ENCODE measurements at regions not wholly inside any gene's neighbourhood (a gene's known extent, or its start where the extent isn't known, plus 50 kb on each side); places are given as distances from the start of the nearest gene placed in this dataset.

DNA sequence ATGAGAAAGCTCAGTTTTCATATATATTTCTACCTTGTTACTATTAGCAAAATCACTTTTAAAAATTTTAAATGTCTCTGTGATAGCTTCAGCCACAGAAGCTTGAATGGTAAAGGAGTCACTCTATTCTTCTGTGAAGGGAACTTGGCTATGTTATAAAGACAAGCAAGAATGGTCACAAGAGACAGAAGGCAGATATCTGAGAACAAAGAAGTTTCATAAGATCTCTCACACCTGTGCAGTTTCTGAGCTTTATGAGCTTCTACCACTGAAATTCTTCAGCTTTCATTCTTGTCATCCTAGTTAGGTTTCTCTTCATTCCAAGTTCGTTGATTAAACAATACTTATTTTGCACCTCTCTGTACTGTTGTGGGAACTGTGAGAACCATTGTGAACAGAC, 853.4 kb downstream of the IGSF11 start:
- Histone ChIP-seq H3K27me3 (replicated peaks in 1 of 7) (no peaks in the 10 kb centered on the region), H3K9me3 (peaks cover 0 to 10% (median 0%) of the 10 kb centered on the region in 8 donors), H3K27ac (no peak overlapping the region), H3K36me3 (no peaks in the 10 kb centered on the region), H3K4me1 (no peaks in the 10 kb centered on the region), H3K4me3 (no peak overlapping the region)
- intact Hi-C loops (cut with DNase I; ENCODE audit: low total_unique reads): no loop called here
- WGBS, 5 donors: 36 to 55% (median 46%) methylated on average over 1 of the region's 1 CpG
- no peak for DNase-seq
- TF ChIP-seq POLR2AphosphoS5 (IDR thresholded peaks at IDR 0.05) (no peak), POLR2A (IDR thresholded peaks at IDR 0.05) (no peak)
- TF ChIP-seq, protein P1, sequence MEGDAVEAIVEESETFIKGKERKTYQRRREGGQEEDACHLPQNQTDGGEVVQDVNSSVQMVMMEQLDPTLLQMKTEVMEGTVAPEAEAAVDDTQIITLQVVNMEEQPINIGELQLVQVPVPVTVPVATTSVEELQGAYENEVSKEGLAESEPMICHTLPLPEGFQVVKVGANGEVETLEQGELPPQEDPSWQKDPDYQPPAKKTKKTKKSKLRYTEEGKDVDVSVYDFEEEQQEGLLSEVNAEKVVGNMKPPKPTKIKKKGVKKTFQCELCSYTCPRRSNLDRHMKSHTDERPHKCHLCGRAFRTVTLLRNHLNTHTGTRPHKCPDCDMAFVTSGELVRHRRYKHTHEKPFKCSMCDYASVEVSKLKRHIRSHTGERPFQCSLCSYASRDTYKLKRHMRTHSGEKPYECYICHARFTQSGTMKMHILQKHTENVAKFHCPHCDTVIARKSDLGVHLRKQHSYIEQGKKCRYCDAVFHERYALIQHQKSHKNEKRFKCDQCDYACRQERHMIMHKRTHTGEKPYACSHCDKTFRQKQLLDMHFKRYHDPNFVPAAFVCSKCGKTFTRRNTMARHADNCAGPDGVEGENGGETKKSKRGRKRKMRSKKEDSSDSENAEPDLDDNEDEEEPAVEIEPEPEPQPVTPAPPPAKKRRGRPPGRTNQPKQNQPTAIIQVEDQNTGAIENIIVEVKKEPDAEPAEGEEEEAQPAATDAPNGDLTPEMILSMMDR (IDR thresholded peaks at IDR 0.05 in 8 of 11, conservative IDR thresholded peaks at IDR 0.05 in 3 of 11): no peak

DNA sequence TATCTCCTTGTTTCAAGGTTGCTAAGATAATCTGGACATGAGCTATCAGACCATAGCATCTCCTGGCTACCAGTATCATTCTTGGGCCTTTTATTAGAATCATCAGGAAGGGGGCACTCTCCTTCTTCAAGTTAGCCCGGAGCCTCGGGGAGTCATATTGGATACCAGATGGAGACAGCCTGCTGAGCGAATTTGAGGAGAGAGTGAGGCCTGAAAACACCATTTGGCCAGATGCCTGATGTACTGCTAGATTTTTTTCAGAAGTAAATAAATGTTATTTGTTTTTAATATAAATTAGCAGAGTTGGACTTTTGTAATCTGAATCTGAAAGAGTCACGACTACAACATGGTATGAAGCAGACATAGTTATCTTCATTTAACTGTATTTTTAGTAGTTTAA, 848.6 kb downstream of the IGSF11 start:
- Histone ChIP-seq H3K36me3 (no peaks in the 10 kb centered on the region), H3K27me3 (replicated peaks in 1 of 7) (no peaks in the 10 kb centered on the region), H3K27ac (no peak overlapping the region), H3K4me1 (no peaks in the 10 kb centered on the region), H3K9me3 (peaks cover 0 to 21% (median 6%) of the 10 kb centered on the region in 8 donors), H3K4me3 (no peak overlapping the region)
- DNase-seq: no peak
- 64 to 73% (median 68%) methylated on average over 4 of the region's 4 CpGs for WGBS, 5 donors
- intact Hi-C loops (cut with DNase I; ENCODE audit: low total_unique reads): no loop called here
- TF ChIP-seq, protein P1 (IDR thresholded peaks at IDR 0.05 in 8 of 11, conservative IDR thresholded peaks at IDR 0.05 in 3 of 11): no peak
- TF ChIP-seq POLR2A (IDR thresholded peaks at IDR 0.05) (no peak), POLR2AphosphoS5 (IDR thresholded peaks at IDR 0.05) (no peak)

DNA sequence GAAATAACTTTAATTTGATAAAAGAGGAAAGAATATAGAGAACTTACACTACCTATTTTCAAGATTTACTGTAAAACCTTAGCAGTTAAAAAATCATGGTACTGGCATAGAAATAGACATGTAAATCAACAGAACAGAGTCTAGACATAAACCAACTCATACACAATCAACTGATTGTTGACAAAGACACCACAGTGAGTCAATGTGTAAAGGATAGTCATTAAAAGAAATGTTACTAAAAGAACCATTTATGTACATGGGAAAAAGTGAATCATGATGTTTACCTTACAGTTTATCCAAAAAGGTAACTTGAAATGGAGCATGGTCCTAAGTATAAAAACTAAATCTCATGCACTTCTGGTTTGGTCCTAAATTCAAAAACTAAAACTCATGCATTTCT, 847.4 kb downstream of the IGSF11 start:
- Histone ChIP-seq H3K4me1 (no peaks in the 10 kb centered on the region), H3K27me3 (replicated peaks in 1 of 7) (no peaks in the 10 kb centered on the region), H3K9me3 (peaks cover 0 to 32% (median 17%) of the 10 kb centered on the region in 8 donors), H3K36me3 (no peaks in the 10 kb centered on the region), H3K4me3 (no peak overlapping the region), H3K27ac (no peak overlapping the region)
- intact Hi-C loops (cut with DNase I; ENCODE audit: low total_unique reads): no loop called here
- TF ChIP-seq, protein P1 (IDR thresholded peaks at IDR 0.05 in 8 of 11, conservative IDR thresholded peaks at IDR 0.05 in 3 of 11): no peak
- no peak for DNase-seq

DNA sequence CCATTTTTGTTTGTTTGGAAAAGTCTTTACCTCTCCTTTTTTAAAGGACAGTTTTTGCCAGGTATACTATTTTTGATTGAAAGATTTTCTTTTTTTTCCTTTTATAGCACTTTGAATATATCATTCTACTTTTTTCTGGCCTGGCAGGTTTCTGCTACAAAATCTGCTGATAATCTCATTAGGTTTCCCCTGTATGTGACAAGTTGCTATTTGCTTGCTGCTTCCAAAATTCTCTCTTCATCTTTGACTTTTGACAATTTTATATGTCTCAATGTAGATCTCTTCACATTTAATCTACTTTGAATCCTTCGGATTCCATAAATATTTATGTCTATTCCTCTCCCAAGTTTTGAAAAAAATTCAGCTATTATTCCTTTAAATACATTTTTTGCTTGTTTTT, 838.5 kb downstream of the IGSF11 start:
- no peak for DNase-seq
- no peaks in the 10 kb centered on the region for H3K4me1 ChIP-seq
- no peak overlapping the region for H3K27ac ChIP-seq
- WGBS, 5 donors: 73 to 84% (median 78%) methylated on average over 1 of the region's 1 CpG
- H3K9me3 ChIP-seq: peaks cover 0 to 92% (median 73%) of the 10 kb centered on the region in 8 donors
- H3K4me3 ChIP-seq: no peak overlapping the region
- TF ChIP-seq, protein P1 (IDR thresholded peaks at IDR 0.05 in 8 of 11, conservative IDR thresholded peaks at IDR 0.05 in 3 of 11): no peak
- no peak for TF ChIP-seq POLR2AphosphoS5 (IDR thresholded peaks at IDR 0.05)
- TF ChIP-seq POLR2A (IDR thresholded peaks at IDR 0.05): no peak
- H3K36me3 ChIP-seq: no peaks in the 10 kb centered on the region
- intact Hi-C loops (cut with DNase I; ENCODE audit: low total_unique reads): no loop called here
- no peaks in the 10 kb centered on the region for H3K27me3 ChIP-seq (replicated peaks in 1 of 7)

All from spleen (tissue), 11 donors.